PC-3 (cell line): ENCODE measurements at regions not wholly inside any gene's neighbourhood (a gene's known extent, or its start where the extent isn't known, plus 50 kb on each side); places are given as distances from the start of the nearest gene placed in this dataset.

Experiments used
- ATAC-seq: fragments of 200-7000 bp; cut with Tn5 transposase; 2 replicates; pipeline ENCODE4 v1.9.1; 2020; ENCODE audit warnings: mild to moderate bottlenecking, moderate library complexity
- BruUV-seq: library from RNA; stranded (reverse); fragments of 400-500 nt; replicated peaks from 2 replicates; lab custom pipeline; 2021; lab: Mats Ljungman, UMichigan
- CTCF ChIA-PET: fragments of 300-600 bp; sonication (Branson Sonifier 250); formaldehyde crosslinking; loops from one replicate; lab custom pipeline; 2022; ENCODE audit warnings: antibody characterized with exemption; lab: Charles Lee
- POLR2A ChIA-PET: fragments of 300-600 bp; sonication (Branson Sonifier 250); formaldehyde crosslinking; loops from one replicate; lab custom pipeline; 2022; ENCODE audit warnings: antibody characterized with exemption; ENCODE audit not compliant: unreplicated experiment; lab: Charles Lee
- DNase-seq: peaks from one replicate; pipeline ENCODE4 v3.0.0-alpha.2; 2015
- H2AFZ ChIP-seq: fragments of 300-600 bp; sonication (generic); 2 replicates; pipeline ENCODE4 v1.6.0; 2016; ENCODE audit warnings: antibody characterized with exemption, low read length
- H3F3A ChIP-seq: fragments of 300-600 bp; sonication (generic); one replicate; pipeline ENCODE4 v1.6.0; 2017; ENCODE audit warnings: antibody characterized with exemption, low read length, control low read depth, mild to moderate bottlenecking; ENCODE audit not compliant: unreplicated experiment
- H3K27ac ChIP-seq: fragments of 300-600 bp; sonication (generic); 2 replicates; pipeline ENCODE4 v1.5.1; 2016; ENCODE audit warnings: mild to moderate bottlenecking, low read length
- H3K27me3 ChIP-seq: fragments of 300-600 bp; sonication (generic); 2 replicates; pipeline ENCODE4 v1.6.1; 2016; ENCODE audit warnings: low read length, mixed read lengths
- H3K36me3 ChIP-seq: fragments of 300-600 bp; sonication (generic); 2 replicates; pipeline ENCODE4 v1.6.1; 2016; ENCODE audit warnings: low read depth, mixed run types, low read length, mixed read lengths
- H3K4me1 ChIP-seq: fragments of 300-600 bp; sonication (generic); 2 replicates; pipeline ENCODE4 v1.5.1; 2016; ENCODE audit warnings: low read length; ENCODE audit not compliant: insufficient read depth
- H3K4me2 ChIP-seq: fragments of 300-600 bp; sonication (generic); 2 replicates; pipeline ENCODE4 v1.6.0; 2016; ENCODE audit warnings: low read length
- H3K4me3 ChIP-seq: fragments of 300-600 bp; sonication (generic); 2 replicates; pipeline ENCODE4 v1.5.1; 2016; ENCODE audit warnings: mild to moderate bottlenecking, low read length, mixed read lengths
- H3K79me2 ChIP-seq: fragments of 300-600 bp; sonication (generic); 2 replicates; pipeline ENCODE4 v1.6.1; 2017; ENCODE audit warnings: low read length, mixed read lengths
- H3K9ac ChIP-seq: fragments of 300-600 bp; sonication (generic); 2 replicates; pipeline ENCODE4 v1.6.0; 2016; ENCODE audit warnings: mild to moderate bottlenecking, low read length
- H3K9me2 ChIP-seq: fragments of 300-600 bp; sonication (generic); replicated peaks from 2 replicates; pipeline ENCODE4 v1.6.1; 2016; ENCODE audit warnings: mixed run types, low read length, mixed read lengths
- H3K9me3 ChIP-seq: fragments of 300-600 bp; sonication (generic); 2 replicates; pipeline ENCODE4 v1.6.1; 2016; ENCODE audit warnings: low read length, mixed read lengths
- H4K20me1 ChIP-seq: fragments of 300-600 bp; sonication (generic); 2 replicates; pipeline ENCODE4 v1.6.1; 2016; ENCODE audit warnings: low read length, mixed read lengths
- CTCF ChIP-seq: fragments of 300-600 bp; sonication (generic); conservative IDR thresholded peaks from 2 replicates; pipeline ENCODE4 v1.5.1; 2017; ENCODE audit warnings: antibody characterized with exemption, low read depth, mild to moderate bottlenecking, low read length
- EZH2 ChIP-seq: fragments of 300-600 bp; sonication (generic); IDR thresholded peaks from one replicate; pipeline ENCODE4 v1.6.1; 2017; ENCODE audit warnings: antibody characterized with exemption, mild to moderate bottlenecking, low read length; ENCODE audit not compliant: unreplicated experiment
- EZH2phosphoT487 ChIP-seq: fragments of 300-600 bp; sonication (generic); IDR thresholded peaks from 2 replicates; pipeline ENCODE4 v1.6.1; 2018; ENCODE audit warnings: mild to moderate bottlenecking, antibody characterized with exemption, low read length, borderline replicate concordance
- intact Hi-C: fragments of 100-400 bp; cut with micrococcal nuclease; formaldehyde crosslinking; loops from 2 replicates; pipeline ENCODE4 v1.9.0; 2023

- intact Hi-C loops = no loop called here
- CTCF ChIA-PET = no interaction called here
- POLR2A ChIA-PET = no interaction called here
These were observed 509.1 kb downstream of the VRK1 start for GRCh38 chr14:97306133-97306759.

GRCh38 chr14:97306760-97307246 is 509.6 kb downstream of the VRK1 start:
- H3K9ac ChIP-seq = no peak overlapping the region
- no TSS peak for BruUV-seq
- 0 out of 2 replicates have a peak overlapping the region, but pooled peaks have one; percentile 32 for H2AFZ ChIP-seq
- H3K9me3 ChIP-seq = no peaks in the 10 kb centered on the region
- ChIA-PET POLR2A (no interaction called here), CTCF (no interaction called here)
- no peaks in the 10 kb centered on the region for H4K20me1 ChIP-seq
- no peaks in the 10 kb centered on the region for H3K9me2 ChIP-seq
- peaks cover 51% of the 10 kb centered on the region for H3K27me3 ChIP-seq
- DNase-seq (peak; percentile 60), ATAC-seq (peak; percentile 89)
- no peaks in the 10 kb centered on the region for H3F3A ChIP-seq
- no peak overlapping the region for H3K4me3 ChIP-seq
- H3K36me3 ChIP-seq = no peaks in the 10 kb centered on the region
- peaks cover 15% of the 10 kb centered on the region for H3K4me1 ChIP-seq
- no peak for TF ChIP-seq EZH2
- no peak for TF ChIP-seq EZH2phosphoT487
- no peak for TF ChIP-seq CTCF
- H3K27ac ChIP-seq = peak overlapping the region; percentile 45
- intact Hi-C loops = no loop called here
- H3K79me2 ChIP-seq = no peaks in the 10 kb centered on the region
- peak overlapping the region; percentile 42; the same call in 1 of the 2 replicates for H3K4me2 ChIP-seq

More at GRCh38 chr14:97306133-97306759, 509.1 kb downstream of the VRK1 start:
- Histone ChIP-seq H3K9me3 (no peaks in the 10 kb centered on the region), H3K4me1 (peaks cover 15% of the 10 kb centered on the region), H2AFZ (no peak overlapping the region), H3K4me3 (no peak overlapping the region), H4K20me1 (no peaks in the 10 kb centered on the region), H3K36me3 (no peaks in the 10 kb centered on the region), H3K27me3 (peaks cover 57% of the 10 kb centered on the region), H3F3A (no peaks in the 10 kb centered on the region), H3K9ac (no peak overlapping the region; the same call in 1 of the 2 replicates), H3K27ac (peak overlapping the region; percentile 45), H3K4me2 (peak overlapping the region; percentile 20; the same call in 1 of the 2 replicates), H3K79me2 (no peaks in the 10 kb centered on the region), H3K9me2 (no peaks in the 10 kb centered on the region)
- TF ChIP-seq EZH2 (no peak), EZH2phosphoT487 (no peak), CTCF (no peak)
- ATAC-seq (no peak), DNase-seq (no peak)
- BruUV-seq = no TSS peak

- intact Hi-C loops = no loop called here
These were observed 514.2 kb downstream of the VRK1 start for GRCh38 chr14:97311411-97311810.

More at GRCh38 chr14:97311411-97311810, 514.2 kb downstream of the VRK1 start:
- Histone ChIP-seq H4K20me1 (no peaks in the 10 kb centered on the region), H3K27me3 (peaks cover 36% of the 10 kb centered on the region), H3F3A (no peaks in the 10 kb centered on the region), H3K4me1 (peaks cover 12% of the 10 kb centered on the region), H2AFZ (no peak overlapping the region), H3K79me2 (no peaks in the 10 kb centered on the region), H3K9me2 (no peaks in the 10 kb centered on the region), H3K4me2 (no peak overlapping the region), H3K9me3 (no peaks in the 10 kb centered on the region), H3K4me3 (no peak overlapping the region), H3K9ac (no peak overlapping the region), H3K36me3 (no peaks in the 10 kb centered on the region), H3K27ac (no peak overlapping the region)
- DNase-seq (no peak), ATAC-seq (no peak)
- POLR2A ChIA-PET = no interaction called here
- no peak for TF ChIP-seq CTCF
- no TSS peak for BruUV-seq
- CTCF ChIA-PET = no interaction called here
